ENCODE measurements at regions not wholly inside any gene's neighbourhood (a gene's known extent, or its start where the extent isn't known, plus 50 kb on each side); places are given as distances from the start of the nearest gene placed in this dataset.

DNA sequence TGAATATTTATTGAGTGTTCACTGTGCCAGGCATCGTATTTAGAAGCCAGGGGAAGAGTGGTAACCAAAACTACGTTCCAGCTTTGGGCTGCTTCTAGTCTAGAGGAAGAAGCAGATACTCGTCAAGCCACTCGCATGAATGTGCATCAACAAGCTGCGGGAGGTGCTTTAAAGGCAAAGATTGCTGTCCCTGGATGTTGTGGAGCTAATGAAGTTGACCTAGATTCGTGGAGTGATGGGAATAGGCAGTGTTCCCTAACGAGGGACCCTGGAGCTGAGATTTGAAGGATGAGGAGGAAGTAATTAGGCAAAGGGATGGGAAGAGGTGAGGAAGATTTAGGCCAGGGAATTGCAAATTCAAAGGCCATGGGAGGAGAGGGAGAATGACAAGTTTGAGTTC lies 118.9 kb downstream of the TMEM170B start:
- H3K27ac Mint-ChIP-seq (ENCODE audit: unreplicated experiment), result no peak overlapping the region
- no TSS peak for BruUV-seq (replicated peaks)

DNA sequence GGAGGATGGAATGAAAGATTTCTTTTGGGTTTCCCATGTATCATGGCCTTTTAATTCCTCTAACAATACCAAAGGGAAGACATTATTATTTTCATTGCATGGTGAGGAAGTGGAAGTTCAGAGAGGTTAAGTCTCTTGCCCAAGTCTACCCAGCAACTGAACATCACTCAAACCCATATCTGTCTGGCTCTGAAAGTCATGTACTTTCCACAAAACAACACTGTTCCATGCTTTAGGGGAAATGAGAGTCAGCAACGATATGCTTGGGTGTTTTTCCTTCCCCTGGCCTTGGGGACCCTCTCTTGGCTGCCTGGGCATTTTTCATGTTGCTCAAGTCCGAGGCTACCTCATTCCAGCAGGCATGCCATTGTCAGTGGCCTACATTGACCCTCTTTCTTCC lies 118.8 kb downstream of the ADTRP start:
- no peak for DNase-seq
- H3K36me3 ChIP-seq (ENCODE audit: control insufficient read depth, insufficient read depth, low read length), result no peaks in the 10 kb centered on the region
- no peak overlapping the region for H3K27ac Mint-ChIP-seq (ENCODE audit: unreplicated experiment)
- H3K4me1 Mint-ChIP-seq (ENCODE audit: low read depth, unreplicated experiment), result peaks cover 4% of the 10 kb centered on the region
- no peak overlapping the region for H3K4me3 Mint-ChIP-seq (ENCODE audit: unreplicated experiment)
- H3K36me3 Mint-ChIP-seq (ENCODE audit: insufficient read depth, unreplicated experiment), result no peaks in the 10 kb centered on the region
- H3K4me3 ChIP-seq (ENCODE audit: low read depth, low read length), result no peak overlapping the region
- H3K9me3 Mint-ChIP-seq (ENCODE audit: unreplicated experiment), result no peaks in the 10 kb centered on the region
- no peaks in the 10 kb centered on the region for H3K27me3 ChIP-seq (replicated peaks; ENCODE audit: control insufficient read depth, insufficient read depth, low read length)
- peaks cover 7% of the 10 kb centered on the region for H3K9me3 ChIP-seq
- H3K27me3 Mint-ChIP-seq (ENCODE audit: insufficient read depth, unreplicated experiment), result no peaks in the 10 kb centered on the region
- peaks cover 11% of the 10 kb centered on the region for H3K4me1 ChIP-seq
- CTCF ChIA-PET, result no interaction called here
- BruUV-seq (replicated peaks), result no TSS peak
- intact Hi-C loops (cut with micrococcal nuclease; ENCODE audit: unreplicated experiment), result loop anchor here (10.0 kb wide), 1 partner anchor 255 kb away; no protein-coding TSS in a partner anchor
- TF ChIP-seq, protein P1, sequence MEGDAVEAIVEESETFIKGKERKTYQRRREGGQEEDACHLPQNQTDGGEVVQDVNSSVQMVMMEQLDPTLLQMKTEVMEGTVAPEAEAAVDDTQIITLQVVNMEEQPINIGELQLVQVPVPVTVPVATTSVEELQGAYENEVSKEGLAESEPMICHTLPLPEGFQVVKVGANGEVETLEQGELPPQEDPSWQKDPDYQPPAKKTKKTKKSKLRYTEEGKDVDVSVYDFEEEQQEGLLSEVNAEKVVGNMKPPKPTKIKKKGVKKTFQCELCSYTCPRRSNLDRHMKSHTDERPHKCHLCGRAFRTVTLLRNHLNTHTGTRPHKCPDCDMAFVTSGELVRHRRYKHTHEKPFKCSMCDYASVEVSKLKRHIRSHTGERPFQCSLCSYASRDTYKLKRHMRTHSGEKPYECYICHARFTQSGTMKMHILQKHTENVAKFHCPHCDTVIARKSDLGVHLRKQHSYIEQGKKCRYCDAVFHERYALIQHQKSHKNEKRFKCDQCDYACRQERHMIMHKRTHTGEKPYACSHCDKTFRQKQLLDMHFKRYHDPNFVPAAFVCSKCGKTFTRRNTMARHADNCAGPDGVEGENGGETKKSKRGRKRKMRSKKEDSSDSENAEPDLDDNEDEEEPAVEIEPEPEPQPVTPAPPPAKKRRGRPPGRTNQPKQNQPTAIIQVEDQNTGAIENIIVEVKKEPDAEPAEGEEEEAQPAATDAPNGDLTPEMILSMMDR (IDR thresholded peaks at IDR 0.05; ENCODE audit: insufficient read depth in 1 of 2, low read depth in 1 of 2, low read length in 1 of 2, severe bottlenecking in 1 of 2, unreplicated experiment in 1 of 2), result no peak
- POLR2A ChIA-PET, result no interaction called here

More for the DNA sequence above, 118.9 kb downstream of the TMEM170B start:
- intact Hi-C loops (cut with micrococcal nuclease; ENCODE audit: unreplicated experiment), result loop anchor here (10.0 kb wide), 1 partner anchor 258 kb away; no protein-coding TSS in a partner anchor
- Mint-ChIP-seq H3K4me3 (ENCODE audit: unreplicated experiment) (no peak overlapping the region), H3K4me1 (ENCODE audit: low read depth, unreplicated experiment) (peaks cover 10% of the 10 kb centered on the region), H3K36me3 (ENCODE audit: insufficient read depth, unreplicated experiment) (peaks cover 7% of the 10 kb centered on the region), H3K9me3 (ENCODE audit: unreplicated experiment) (no peaks in the 10 kb centered on the region), H3K27me3 (ENCODE audit: insufficient read depth, unreplicated experiment) (no peaks in the 10 kb centered on the region)
- Histone ChIP-seq H3K4me1 (peaks cover 32% of the 10 kb centered on the region), H3K4me3 (ENCODE audit: low read depth, low read length) (no peak overlapping the region), H3K9me3 (no peaks in the 10 kb centered on the region; the same call in 1 of the 2 replicates), H3K27me3 (replicated peaks; ENCODE audit: control insufficient read depth, insufficient read depth, low read length) (no peaks in the 10 kb centered on the region), H3K36me3 (ENCODE audit: control insufficient read depth, insufficient read depth, low read length) (no peaks in the 10 kb centered on the region)
- DNase-seq, result no peak
- ChIA-PET POLR2A (no interaction called here), CTCF (interaction anchor here (0.7 to 1.0 kb wide), 3 partner anchors 29 to 633 kb away, joined by 4 read pairs; no protein-coding TSS in a partner anchor)
- TF ChIP-seq, protein P1 (IDR thresholded peaks at IDR 0.05; ENCODE audit: insufficient read depth in 1 of 2, low read depth in 1 of 2, low read length in 1 of 2, severe bottlenecking in 1 of 2, unreplicated experiment in 1 of 2), result no peak

DNA sequence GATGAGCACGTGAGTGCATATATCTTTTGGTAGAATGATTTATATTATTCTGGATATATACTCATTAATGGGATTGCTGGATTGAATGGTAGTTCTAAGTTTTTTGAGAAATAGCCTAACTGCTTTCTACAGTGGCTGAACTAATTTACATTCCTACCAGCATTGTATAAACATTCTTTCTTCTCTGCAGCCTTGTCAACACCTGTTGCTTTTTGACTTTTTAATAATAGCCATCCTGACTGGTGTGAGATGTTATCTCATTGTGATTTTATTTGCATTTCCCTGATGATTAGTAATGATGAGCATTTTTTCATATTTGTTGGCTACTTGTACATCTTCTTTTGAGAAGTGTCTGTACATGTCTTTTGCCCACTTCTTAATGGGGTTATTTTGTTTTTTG lies 116.3 kb downstream of the ADTRP start:
- peaks cover 3% of the 10 kb centered on the region for H3K9me3 Mint-ChIP-seq (ENCODE audit: unreplicated experiment)
- H3K36me3 Mint-ChIP-seq (ENCODE audit: insufficient read depth, unreplicated experiment), result no peaks in the 10 kb centered on the region
- no peaks in the 10 kb centered on the region for H3K27me3 Mint-ChIP-seq (ENCODE audit: insufficient read depth, unreplicated experiment)
- no peaks in the 10 kb centered on the region for H3K36me3 ChIP-seq (ENCODE audit: control insufficient read depth, insufficient read depth, low read length)
- H3K27ac Mint-ChIP-seq (ENCODE audit: unreplicated experiment), result no peak overlapping the region
- intact Hi-C loops (cut with micrococcal nuclease; ENCODE audit: unreplicated experiment), result no loop called here
- no peaks in the 10 kb centered on the region for H3K4me1 ChIP-seq
- no peak overlapping the region for H3K4me3 ChIP-seq (ENCODE audit: low read depth, low read length)
- H3K9me3 ChIP-seq, result peaks cover 7% of the 10 kb centered on the region
- TF ChIP-seq, protein P1 (IDR thresholded peaks at IDR 0.05; ENCODE audit: insufficient read depth in 1 of 2, low read depth in 1 of 2, low read length in 1 of 2, severe bottlenecking in 1 of 2, unreplicated experiment in 1 of 2), result no peak
- H3K4me1 Mint-ChIP-seq (ENCODE audit: low read depth, unreplicated experiment), result no peaks in the 10 kb centered on the region
- no peak overlapping the region for H3K4me3 Mint-ChIP-seq (ENCODE audit: unreplicated experiment)
- POLR2A ChIA-PET, result no interaction called here
- H3K27me3 ChIP-seq (replicated peaks; ENCODE audit: control insufficient read depth, insufficient read depth, low read length), result no peaks in the 10 kb centered on the region
- no TSS peak for BruUV-seq (replicated peaks)
- no peak for DNase-seq
- CTCF ChIA-PET, result no interaction called here
